WTC11 (cell line): ENCODE measurements at regions not wholly inside any gene's neighbourhood (a gene's known extent, or its start where the extent isn't known, plus 50 kb on each side); places are given as distances from the start of the nearest gene placed in this dataset.

Source experiments
- ATAC-seq: fragments of 200-7000 bp; cut with Tn5 transposase; 2 replicates; pipeline ENCODE4 v1.10.0; 2021; ENCODE audit warnings: mild to moderate bottlenecking, moderate library complexity
- CTCF ChIA-PET: fragments of 300-600 bp; sonication (Branson Sonifier 250); formaldehyde crosslinking; loops from one replicate; lab custom pipeline; 2021; ENCODE audit warnings: antibody characterized with exemption; lab: Charles Lee
- POLR2A ChIA-PET: fragments of 350-600 bp; sonication (Branson Sonifier 250); formaldehyde crosslinking; loops from one replicate; lab custom pipeline; 2021; ENCODE audit warnings: antibody characterized with exemption; lab: Charles Lee
- DNase-seq: peaks from one replicate; pipeline ENCODE4 v3.0.0; 2021; ENCODE audit warnings: low spot score
- H3K27ac Mint-ChIP-seq: 2 replicates; pipeline ENCODE4 v1.8.0; 2021; ENCODE audit warnings: mixed read lengths
- H3K27me3 Mint-ChIP-seq: 2 replicates; pipeline ENCODE4 v1.8.0; 2021; ENCODE audit warnings: low read depth, mild to moderate bottlenecking, moderate library complexity, mixed read lengths
- H3K36me3 Mint-ChIP-seq: 2 replicates; pipeline ENCODE4 v1.8.0; 2021; ENCODE audit warnings: mixed read lengths
- H3K4me1 Mint-ChIP-seq: 2 replicates; pipeline ENCODE4 v1.8.0; 2022; ENCODE audit warnings: mixed read lengths
- H3K4me3 Mint-ChIP-seq: 2 replicates; pipeline ENCODE4 v1.8.0; 2021; ENCODE audit warnings: mild to moderate bottlenecking, moderate library complexity, mixed read lengths
- H3K9me3 Mint-ChIP-seq: 2 replicates; pipeline ENCODE4 v1.8.0; 2021; ENCODE audit warnings: mixed read lengths
- ATF1 ChIP-seq: sonication (generic); formaldehyde crosslinking; IDR thresholded peaks from 2 replicates; pipeline ENCODE4 v1.8.1; 2023; ENCODE audit warnings: mild to moderate bottlenecking, moderate library complexity, missing genetic modification reagents
- E2F4 ChIP-seq: sonication (generic); formaldehyde crosslinking; IDR thresholded peaks from 2 replicates; pipeline ENCODE4 v1.8.1; 2022; ENCODE audit warnings: low read depth, mild to moderate bottlenecking, moderate library complexity, missing genetic modification reagents, borderline replicate concordance
- ELF4 ChIP-seq: sonication (generic); formaldehyde crosslinking; IDR thresholded peaks from 2 replicates; pipeline ENCODE4 v1.8.1; 2022; ENCODE audit warnings: low read depth, mild to moderate bottlenecking, moderate library complexity, missing genetic modification reagents
- EMX1 ChIP-seq: fragments of 250-450 bp; sonication (Bioruptor Pico); IDR thresholded peaks from 2 replicates; pipeline ENCODE4 v1.8.0; 2021; ENCODE audit warnings: mild to moderate bottlenecking
- ERG ChIP-seq: fragments of 250-450 bp; sonication (Bioruptor Pico); IDR thresholded peaks from 2 replicates; pipeline ENCODE4 v1.8.0; 2021; ENCODE audit warnings: mild to moderate bottlenecking
- ETV6 ChIP-seq: sonication (generic); formaldehyde crosslinking; IDR thresholded peaks from 2 replicates; pipeline ENCODE4 v1.8.1; 2022; ENCODE audit warnings: mild to moderate bottlenecking, missing genetic modification reagents
- GABPB1 ChIP-seq: sonication (generic); formaldehyde crosslinking; IDR thresholded peaks from 2 replicates; pipeline ENCODE4 v1.8.1; 2023; ENCODE audit warnings: mild to moderate bottlenecking, missing genetic modification reagents
- GRHL2 ChIP-seq: fragments of 250-450 bp; sonication (Bioruptor Pico); IDR thresholded peaks from 2 replicates; pipeline ENCODE4 v1.8.0; 2022; ENCODE audit warnings: mild to moderate bottlenecking, moderate library complexity; ENCODE audit not compliant: insufficient replicate concordance, severe bottlenecking
- GTF2I ChIP-seq: fragments of 250-450 bp; sonication (Bioruptor Pico); conservative IDR thresholded peaks from 2 replicates; pipeline ENCODE4 v1.4.0; 2021; ENCODE audit warnings: mild to moderate bottlenecking
- HMGXB4 ChIP-seq: sonication (generic); formaldehyde crosslinking; IDR thresholded peaks from 2 replicates; pipeline ENCODE4 v1.8.1; 2023; ENCODE audit warnings: mild to moderate bottlenecking, moderate library complexity, missing genetic modification reagents
- MAX ChIP-seq: sonication (generic); formaldehyde crosslinking; IDR thresholded peaks from 2 replicates; pipeline ENCODE4 v1.8.0; 2022; ENCODE audit warnings: mild to moderate bottlenecking, missing genetic modification reagents
- NR3C1 ChIP-seq: sonication (generic); formaldehyde crosslinking; conservative IDR thresholded peaks from 2 replicates; pipeline ENCODE4 v1.8.1; 2023; ENCODE audit warnings: low read depth, mild to moderate bottlenecking, missing genetic modification reagents
- OVOL2 ChIP-seq: fragments of 250-450 bp; sonication (Bioruptor Pico); IDR thresholded peaks from 2 replicates; pipeline ENCODE4 v1.9.0; 2021; ENCODE audit warnings: mild to moderate bottlenecking, borderline replicate concordance
- SMAD3 ChIP-seq: sonication (generic); formaldehyde crosslinking; IDR thresholded peaks from 2 replicates; pipeline ENCODE4 v1.8.0; 2022; ENCODE audit warnings: missing genetic modification reagents, mild to moderate bottlenecking, borderline replicate concordance
- STAT6 ChIP-seq: sonication (generic); formaldehyde crosslinking; conservative IDR thresholded peaks from 2 replicates; pipeline ENCODE4 v1.8.1; 2023; ENCODE audit warnings: mild to moderate bottlenecking, low read depth, missing genetic modification reagents, moderate library complexity
- TEAD4 ChIP-seq: sonication (generic); formaldehyde crosslinking; IDR thresholded peaks from 2 replicates; pipeline ENCODE4 v1.8.0; 2022; ENCODE audit warnings: mild to moderate bottlenecking, missing genetic modification reagents
- ZNF232 ChIP-seq: sonication (generic); formaldehyde crosslinking; IDR thresholded peaks from 2 replicates; pipeline ENCODE4 v1.8.0; 2022; ENCODE audit warnings: mild to moderate bottlenecking, missing genetic modification reagents
- ZNF532 ChIP-seq: fragments of 250-450 bp; sonication (Bioruptor Pico); IDR thresholded peaks from 2 replicates; pipeline ENCODE4 v1.9.0; 2021; ENCODE audit warnings: mild to moderate bottlenecking, borderline replicate concordance
- ZSCAN18 ChIP-seq: fragments of 250-450 bp; sonication (Bioruptor Pico); IDR thresholded peaks from 2 replicates; pipeline ENCODE4 v2.1.2; 2022; ENCODE audit warnings: mild to moderate bottlenecking, moderate library complexity

GRCh38 chr1:114272593-114272992 lies 118.9 kb upstream of the SYT6 start (continued):
- TF ChIP-seq NR3C1 (CRISPR knock-in tag): no peak
- TF ChIP-seq ZNF232: no peak
- TF ChIP-seq, all 79 proteins: peak for 0

GRCh38 chr1:114270718-114271117 lies 117.0 kb upstream of the SYT6 start:
- POLR2A ChIA-PET: interaction anchor here (1.7 kb wide), 1 partner anchor 12 kb away, joined by 3 read pairs; no protein-coding TSS in a partner anchor

More at GRCh38 chr1:114270718-114271117, 117.0 kb upstream of the SYT6 start:
- Mint-ChIP-seq H3K9me3 (no peaks in the 10 kb centered on the region), H3K36me3 (no peaks in the 10 kb centered on the region), H3K27ac (no peak overlapping the region), H3K4me3 (no peak overlapping the region), H3K4me1 (no peaks in the 10 kb centered on the region), H3K27me3 (peaks cover 41% of the 10 kb centered on the region)
- no peak for ATAC-seq
- TF ChIP-seq GTF2I (no peak), OVOL2 (CRISPR knock-in tag) (no peak), SMAD3 (no peak), GABPB1 (CRISPR knock-in tag) (no peak), STAT6 (CRISPR knock-in tag) (no peak), EMX1 (CRISPR knock-in tag) (no peak), GRHL2 (CRISPR knock-in tag) (no peak), HMGXB4 (CRISPR knock-in tag) (no peak), ERG (CRISPR knock-in tag) (no peak), MAX (CRISPR knock-in tag) (no peak), ELF4 (CRISPR knock-in tag) (no peak), ZNF532 (CRISPR knock-in tag) (no peak), ZSCAN18 (no peak), ETV6 (no peak), E2F4 (no peak), TEAD4 (CRISPR knock-in tag) (no peak), ATF1 (CRISPR knock-in tag) (no peak)
- DNase-seq: no peak
- CTCF ChIA-PET: interaction anchor here (0.8 to 3.8 kb wide), 3 partner anchors 12 to 294 kb away, joined by 3 to 32 read pairs (median 7); no protein-coding TSS in a partner anchor
